Caco-2 (cell line): ENCODE measurements at regions not wholly inside any gene's neighbourhood (a gene's known extent, or its start where the extent isn't known, plus 50 kb on each side); places are given as distances from the start of the nearest gene placed in this dataset.

Experiments used
- BruUV-seq: library from RNA; stranded (reverse); fragments of 400-500 nt; replicated peaks from 2 replicates; lab custom pipeline; 2021; lab: Mats Ljungman, UMichigan
- CTCF ChIA-PET: fragments of 300-600 bp; sonication (Branson Sonifier 250); formaldehyde crosslinking; loops from one replicate; lab custom pipeline; 2022; ENCODE audit warnings: antibody characterized with exemption; lab: Charles Lee
- POLR2A ChIA-PET: fragments of 300-600 bp; sonication (Branson Sonifier 250); formaldehyde crosslinking; loops from one replicate; lab custom pipeline; 2022; ENCODE audit warnings: antibody characterized with exemption; lab: Charles Lee
- DNase-seq, 2 experiments: peaks; one replicate each; pipeline versions ENCODE4 v3.0.0 to v3.0.0-alpha.2; 2020 to 2022
- H3K27me3 ChIP-seq: replicated peaks from 2 replicates; pipeline ENCODE4 v1.6.0; 2011; ENCODE audit warnings: low read length; ENCODE audit not compliant: control insufficient read depth, insufficient read depth
- H3K36me3 ChIP-seq: 2 replicates; pipeline ENCODE4 v1.5.1; 2011; ENCODE audit warnings: low read length; ENCODE audit not compliant: control insufficient read depth, insufficient read depth
- H3K4me1 ChIP-seq: fragments of 250-450 bp; sonication (Bioruptor Pico); 2 replicates; pipeline ENCODE4 v1.5.1; 2020; ENCODE audit warnings: mild to moderate bottlenecking
- H3K4me3 ChIP-seq: 2 replicates; pipeline ENCODE4 v1.5.1; 2011; ENCODE audit warnings: low read depth, mild to moderate bottlenecking, control low read depth, low read length
- H3K9me3 ChIP-seq: fragments of 250-450 bp; sonication (Bioruptor Pico); 2 replicates; pipeline ENCODE4 v1.5.1; 2020; ENCODE audit warnings: mild to moderate bottlenecking, moderate library complexity
- H3K27ac Mint-ChIP-seq: one replicate; pipeline ENCODE4 v1.8.0; 2022; ENCODE audit warnings: mixed read lengths; ENCODE audit not compliant: unreplicated experiment
- H3K27me3 Mint-ChIP-seq: one replicate; pipeline ENCODE4 v1.8.0; 2022; ENCODE audit warnings: mixed read lengths; ENCODE audit not compliant: insufficient read depth, unreplicated experiment
- H3K36me3 Mint-ChIP-seq: one replicate; pipeline ENCODE4 v1.8.0; 2022; ENCODE audit warnings: mild to moderate bottlenecking, mixed read lengths; ENCODE audit not compliant: insufficient read depth, unreplicated experiment
- H3K4me1 Mint-ChIP-seq: one replicate; pipeline ENCODE4 v1.8.0; 2022; ENCODE audit warnings: low read depth, mixed read lengths; ENCODE audit not compliant: unreplicated experiment
- H3K4me3 Mint-ChIP-seq: one replicate; pipeline ENCODE4 v1.8.0; 2022; ENCODE audit warnings: mild to moderate bottlenecking, moderate library complexity, mixed read lengths; ENCODE audit not compliant: unreplicated experiment
- H3K9me3 Mint-ChIP-seq: one replicate; pipeline ENCODE4 v1.8.0; 2022; ENCODE audit warnings: mixed read lengths; ENCODE audit not compliant: unreplicated experiment
- intact Hi-C: fragments of 100-400 bp; cut with micrococcal nuclease; formaldehyde crosslinking; loops from one replicate; pipeline ENCODE4 v1.10.0; 2022; ENCODE audit not compliant: unreplicated experiment
- TF ChIP-seq, protein P1 (sequence below), 2 experiments: fragments of 200-600 bp in 1 of 2; IDR thresholded peaks; 1 replicate in 1 of 2; 2 replicates in 1 of 2; pipeline versions ENCODE4 v1.5.1 to v1.8.0; 2011 to 2022; ENCODE audit warnings: antibody characterized with exemption in 1 of 2, control low read depth in 1 of 2, inconsistent platforms in 1 of 2, low read depth in 1 of 2, low read length in 1 of 2, mild to moderate bottlenecking in 1 of 2, moderate library complexity in 1 of 2; ENCODE audit not compliant: insufficient read depth in 1 of 2, severe bottlenecking in 1 of 2, unreplicated experiment in 1 of 2

DNA sequence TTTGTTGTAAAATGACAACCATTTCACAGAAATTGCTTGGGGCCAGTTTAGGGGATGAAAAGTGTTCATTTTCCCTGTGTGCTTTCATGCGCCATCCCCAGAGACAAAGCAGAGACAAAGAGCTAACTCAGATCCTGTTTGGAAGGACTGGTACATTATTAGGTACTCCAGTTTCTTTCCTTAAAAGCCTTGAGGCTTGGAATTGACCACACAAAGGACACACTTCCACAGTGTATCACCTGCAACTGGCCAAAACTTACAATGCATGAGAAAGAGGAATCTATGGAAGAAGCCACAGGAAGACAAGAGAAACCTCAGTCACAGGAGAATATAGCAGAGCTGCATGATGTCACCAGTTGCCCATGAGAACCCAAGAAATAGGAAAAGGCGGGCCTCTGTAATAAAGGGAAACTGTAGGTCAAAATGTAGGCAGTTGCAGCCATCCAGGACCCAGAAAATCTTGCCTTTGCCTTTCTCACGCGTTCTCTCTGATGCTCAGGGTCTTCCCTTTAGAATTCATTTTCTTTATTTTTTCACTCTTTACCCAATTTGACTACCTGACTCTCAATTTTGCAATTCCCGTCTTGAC lies 339.0 kb downstream of the RMST start:
- peaks cover 2% of the 10 kb centered on the region for H3K27me3 Mint-ChIP-seq
- no peaks in the 10 kb centered on the region for H3K36me3 Mint-ChIP-seq
- Histone ChIP-seq H3K36me3 (no peaks in the 10 kb centered on the region), H3K4me1 (no peaks in the 10 kb centered on the region), H3K27me3 (no peaks in the 10 kb centered on the region), H3K9me3 (no peaks in the 10 kb centered on the region), H3K4me3 (no peak overlapping the region)
- no peak overlapping the region for H3K27ac Mint-ChIP-seq
- TF ChIP-seq, protein P1, sequence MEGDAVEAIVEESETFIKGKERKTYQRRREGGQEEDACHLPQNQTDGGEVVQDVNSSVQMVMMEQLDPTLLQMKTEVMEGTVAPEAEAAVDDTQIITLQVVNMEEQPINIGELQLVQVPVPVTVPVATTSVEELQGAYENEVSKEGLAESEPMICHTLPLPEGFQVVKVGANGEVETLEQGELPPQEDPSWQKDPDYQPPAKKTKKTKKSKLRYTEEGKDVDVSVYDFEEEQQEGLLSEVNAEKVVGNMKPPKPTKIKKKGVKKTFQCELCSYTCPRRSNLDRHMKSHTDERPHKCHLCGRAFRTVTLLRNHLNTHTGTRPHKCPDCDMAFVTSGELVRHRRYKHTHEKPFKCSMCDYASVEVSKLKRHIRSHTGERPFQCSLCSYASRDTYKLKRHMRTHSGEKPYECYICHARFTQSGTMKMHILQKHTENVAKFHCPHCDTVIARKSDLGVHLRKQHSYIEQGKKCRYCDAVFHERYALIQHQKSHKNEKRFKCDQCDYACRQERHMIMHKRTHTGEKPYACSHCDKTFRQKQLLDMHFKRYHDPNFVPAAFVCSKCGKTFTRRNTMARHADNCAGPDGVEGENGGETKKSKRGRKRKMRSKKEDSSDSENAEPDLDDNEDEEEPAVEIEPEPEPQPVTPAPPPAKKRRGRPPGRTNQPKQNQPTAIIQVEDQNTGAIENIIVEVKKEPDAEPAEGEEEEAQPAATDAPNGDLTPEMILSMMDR (IDR thresholded peaks at IDR 0.05; ENCODE audit: insufficient read depth in 1 of 2, low read depth in 1 of 2, low read length in 1 of 2, severe bottlenecking in 1 of 2, unreplicated experiment in 1 of 2): no peak
- DNase-seq: no peak
- POLR2A ChIA-PET: no interaction called here
- CTCF ChIA-PET: no interaction called here
- no peak overlapping the region for H3K4me3 Mint-ChIP-seq
- no peaks in the 10 kb centered on the region for H3K4me1 Mint-ChIP-seq
- BruUV-seq: no TSS peak
- intact Hi-C loops: no loop called here
- H3K9me3 Mint-ChIP-seq: no peaks in the 10 kb centered on the region

DNA sequence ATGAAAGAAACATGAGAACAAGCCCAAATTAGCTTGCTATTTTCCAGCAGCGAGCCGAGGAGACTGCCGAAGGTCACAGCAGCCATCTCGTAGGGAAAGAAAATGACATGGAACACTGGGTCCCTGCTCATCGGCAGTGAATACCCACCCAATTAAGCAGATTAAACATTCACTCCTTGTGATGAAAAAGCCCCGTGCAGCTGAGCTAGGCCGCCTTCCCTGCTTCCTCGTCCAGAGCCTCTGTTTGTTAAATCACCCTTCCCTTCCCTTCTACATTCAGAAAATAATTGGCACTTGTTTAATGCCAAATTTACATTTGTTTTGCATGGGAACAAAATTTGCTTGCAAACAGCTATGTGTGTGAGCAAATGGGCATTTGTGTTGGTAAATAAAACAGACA lies 342.5 kb downstream of the RMST start:
- BruUV-seq: no TSS peak
- Histone ChIP-seq H3K27me3 (no peaks in the 10 kb centered on the region), H3K9me3 (no peaks in the 10 kb centered on the region), H3K4me1 (no peaks in the 10 kb centered on the region), H3K36me3 (no peaks in the 10 kb centered on the region), H3K4me3 (no peak overlapping the region)
- H3K27me3 Mint-ChIP-seq: peaks cover 2% of the 10 kb centered on the region
- no peak overlapping the region for H3K27ac Mint-ChIP-seq
- CTCF ChIA-PET: no interaction called here
- H3K4me1 Mint-ChIP-seq: no peaks in the 10 kb centered on the region
- H3K9me3 Mint-ChIP-seq: no peaks in the 10 kb centered on the region
- POLR2A ChIA-PET: no interaction called here
- intact Hi-C loops: no loop called here
- no peak overlapping the region for H3K4me3 Mint-ChIP-seq
- TF ChIP-seq, protein P1 (IDR thresholded peaks at IDR 0.05; ENCODE audit: insufficient read depth in 1 of 2, low read depth in 1 of 2, low read length in 1 of 2, severe bottlenecking in 1 of 2, unreplicated experiment in 1 of 2): no peak
- no peaks in the 10 kb centered on the region for H3K36me3 Mint-ChIP-seq
- no peak for DNase-seq

DNA sequence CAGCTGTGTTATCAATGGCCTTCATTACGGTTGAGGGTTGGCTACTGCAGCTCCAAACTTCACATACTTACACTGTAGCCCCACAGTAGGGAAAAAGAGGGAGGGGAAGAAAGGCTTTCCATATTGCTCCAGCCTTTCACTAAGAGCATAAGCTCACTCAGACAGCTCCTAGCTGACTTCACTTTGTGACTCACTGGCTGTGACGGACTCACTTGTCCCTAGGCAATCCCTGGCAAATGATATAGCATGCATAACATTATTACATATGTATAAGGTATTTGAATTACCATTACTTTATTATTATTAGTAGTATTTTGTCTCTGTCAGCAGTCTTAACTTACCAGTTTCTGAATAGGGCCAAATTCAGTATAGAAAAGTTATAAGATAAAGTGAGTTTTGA lies 350.7 kb downstream of the RMST start:
- ChIA-PET CTCF (no interaction called here), POLR2A (no interaction called here)
- no TSS peak for BruUV-seq
- Mint-ChIP-seq H3K4me1 (no peaks in the 10 kb centered on the region), H3K9me3 (no peaks in the 10 kb centered on the region), H3K27me3 (no peaks in the 10 kb centered on the region), H3K4me3 (no peak overlapping the region), H3K36me3 (no peaks in the 10 kb centered on the region), H3K27ac (no peak overlapping the region)
- intact Hi-C loops: no loop called here
- DNase-seq: no peak
- H3K4me1 ChIP-seq: no peaks in the 10 kb centered on the region
- no peaks in the 10 kb centered on the region for H3K27me3 ChIP-seq
- TF ChIP-seq, protein P1 (IDR thresholded peaks at IDR 0.05; ENCODE audit: insufficient read depth in 1 of 2, low read depth in 1 of 2, low read length in 1 of 2, severe bottlenecking in 1 of 2, unreplicated experiment in 1 of 2): no peak
- H3K36me3 ChIP-seq: no peaks in the 10 kb centered on the region
- no peaks in the 10 kb centered on the region for H3K9me3 ChIP-seq
- no peak overlapping the region for H3K4me3 ChIP-seq
